ENCODE measurements at regions not wholly inside any gene's neighbourhood (a gene's known extent, or its start where the extent isn't known, plus 50 kb on each side); places are given as distances from the start of the nearest gene placed in this dataset.

DNA sequence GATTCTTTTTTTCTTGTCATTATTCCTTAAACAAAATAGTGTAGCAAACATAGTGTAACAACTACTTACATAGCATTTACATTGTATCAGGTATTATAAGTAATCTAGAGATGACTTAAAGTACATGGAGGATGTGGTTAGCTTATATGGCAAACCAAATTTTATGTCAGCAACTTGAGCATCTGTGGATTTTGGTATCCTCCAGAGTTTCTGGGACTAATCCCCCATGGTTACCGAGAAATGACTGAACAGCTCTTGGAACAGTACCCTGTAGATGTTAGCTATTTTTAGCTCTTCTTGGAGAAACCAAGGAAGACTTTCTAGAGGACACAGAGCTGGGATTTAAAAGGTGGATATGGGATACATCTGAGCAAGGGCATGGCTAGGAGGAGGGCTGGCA lies 157.6 kb upstream of the KLF4 start:
- H3K27me3 ChIP-seq (ENCODE audit: low read depth, low read length): no peaks in the 10 kb centered on the region
- H3K9me3 ChIP-seq (ENCODE audit: control insufficient read depth in 1 of 2, low read length in 2 of 2): no peaks in the 10 kb centered on the region
- H3K36me3 ChIP-seq (ENCODE audit: control insufficient read depth in 1 of 2, insufficient read depth in 2 of 2, low read length in 2 of 2): no peaks in the 10 kb centered on the region
- H3K4me3 ChIP-seq (ENCODE audit: low read depth in 1 of 2, low read length in 2 of 2): no peak overlapping the region
- peaks cover 0 to 7% of the 10 kb centered on the region in 2 donors for H3K4me1 ChIP-seq (ENCODE audit: control insufficient read depth in 1 of 2, insufficient read depth in 2 of 2, low read length in 2 of 2)
- H3K27ac ChIP-seq (ENCODE audit: low read length): no peak overlapping the region

DNA sequence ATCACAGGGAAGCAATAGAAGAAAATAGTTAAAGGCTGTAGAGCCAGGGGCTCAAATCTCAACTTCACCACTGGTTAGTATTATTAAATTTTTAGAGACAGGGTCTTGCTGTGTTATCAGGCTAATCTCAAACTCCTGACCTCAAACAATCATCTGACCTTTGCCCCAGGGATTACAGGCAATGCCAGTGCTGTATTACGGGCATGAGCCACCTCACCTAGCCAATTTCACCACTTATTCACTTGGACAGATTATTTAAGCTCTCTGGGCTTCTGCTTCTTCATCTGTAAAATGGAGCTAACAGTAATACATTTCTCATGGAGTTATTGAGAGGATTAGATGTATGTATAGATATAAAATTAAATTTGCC lies 155.9 kb upstream of the KLF4 start:
- no peaks in the 10 kb centered on the region for H3K36me3 ChIP-seq (ENCODE audit: control insufficient read depth in 1 of 2, insufficient read depth in 2 of 2, low read length in 2 of 2)
- no peak overlapping the region for H3K4me3 ChIP-seq (ENCODE audit: low read depth in 1 of 2, low read length in 2 of 2)
- H3K4me1 ChIP-seq (ENCODE audit: control insufficient read depth in 1 of 2, insufficient read depth in 2 of 2, low read length in 2 of 2): peaks cover 0 to 7% of the 10 kb centered on the region in 2 donors
- no peak overlapping the region for H3K27ac ChIP-seq (ENCODE audit: low read length)
- no peaks in the 10 kb centered on the region for H3K27me3 ChIP-seq (ENCODE audit: low read depth, low read length)
- H3K9me3 ChIP-seq (ENCODE audit: control insufficient read depth in 1 of 2, low read length in 2 of 2): no peaks in the 10 kb centered on the region

DNA sequence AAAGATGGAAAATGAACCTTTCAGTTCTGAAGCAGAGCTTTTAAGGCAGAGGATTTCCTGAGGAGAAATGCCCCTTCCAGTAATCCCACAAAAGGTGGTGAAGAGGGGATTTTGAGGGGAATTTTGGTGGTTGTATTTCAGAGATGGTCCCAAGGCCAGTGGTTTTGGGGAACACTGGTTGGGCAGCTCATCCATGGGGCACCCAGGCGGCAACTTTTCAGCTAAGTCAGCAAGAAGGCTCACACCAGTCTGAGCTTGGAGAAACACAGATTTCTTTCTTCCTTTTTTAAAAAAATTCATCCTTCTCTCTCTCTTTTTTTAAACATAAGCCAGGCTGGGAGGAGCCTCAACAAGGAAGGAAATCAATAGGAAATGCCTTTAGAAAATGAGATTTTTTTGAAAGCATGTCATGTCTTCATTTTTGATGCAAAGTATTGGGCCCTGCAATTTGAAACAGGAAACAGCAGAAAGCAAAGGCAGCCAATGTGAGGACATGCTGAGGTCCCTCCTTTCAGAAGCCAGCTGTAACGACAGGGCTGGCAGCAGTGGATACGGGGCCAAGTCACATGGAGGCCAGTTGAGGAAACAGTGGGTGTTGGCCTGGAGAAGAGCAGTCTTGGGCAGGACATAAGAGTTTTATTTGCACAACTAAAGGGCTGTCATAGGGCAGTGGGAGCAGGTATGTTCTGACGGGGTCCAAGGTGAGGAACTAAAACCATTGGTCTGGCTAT lies 155.3 kb upstream of the KLF4 start:
- peaks cover 0 to 7% of the 10 kb centered on the region in 2 donors for H3K4me1 ChIP-seq (ENCODE audit: control insufficient read depth in 1 of 2, insufficient read depth in 2 of 2, low read length in 2 of 2)
- no peak overlapping the region for H3K27ac ChIP-seq (ENCODE audit: low read length)
- H3K36me3 ChIP-seq (ENCODE audit: control insufficient read depth in 1 of 2, insufficient read depth in 2 of 2, low read length in 2 of 2): no peaks in the 10 kb centered on the region
- H3K27me3 ChIP-seq (ENCODE audit: low read depth, low read length): no peaks in the 10 kb centered on the region
- H3K4me3 ChIP-seq (ENCODE audit: low read depth in 1 of 2, low read length in 2 of 2): no peak overlapping the region
- H3K9me3 ChIP-seq (ENCODE audit: control insufficient read depth in 1 of 2, low read length in 2 of 2): no peaks in the 10 kb centered on the region

DNA sequence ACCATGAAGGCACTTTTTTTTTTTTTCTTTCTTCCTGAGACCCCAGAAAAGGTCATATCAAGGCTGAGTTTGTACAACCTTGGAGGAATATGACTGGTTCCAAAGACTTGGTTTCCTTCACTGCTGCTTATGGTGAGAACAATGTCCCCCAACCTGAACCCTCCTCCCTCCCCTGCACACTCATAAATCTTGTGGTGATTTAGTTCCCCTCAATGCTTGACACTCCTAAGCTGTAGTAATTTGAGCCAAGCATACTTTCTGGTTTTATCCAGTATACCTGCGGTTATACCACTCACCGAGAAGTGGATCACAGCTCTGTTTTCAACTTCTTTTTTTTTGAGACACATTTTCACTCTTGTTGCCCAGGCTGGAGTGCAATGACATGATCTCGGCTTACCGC lies 149.9 kb upstream of the KLF4 start:
- peak overlapping the region; percentile 87 for H3K27ac ChIP-seq (ENCODE audit: low read length)
- H3K4me1 ChIP-seq (ENCODE audit: control insufficient read depth in 1 of 2, insufficient read depth in 2 of 2, low read length in 2 of 2): peaks cover 3 to 9% of the 10 kb centered on the region in 2 donors
- H3K4me3 ChIP-seq (ENCODE audit: low read depth in 1 of 2, low read length in 2 of 2): no peak overlapping the region
- no peaks in the 10 kb centered on the region for H3K9me3 ChIP-seq (ENCODE audit: control insufficient read depth in 1 of 2, low read length in 2 of 2)
- no peaks in the 10 kb centered on the region for H3K27me3 ChIP-seq (ENCODE audit: low read depth, low read length)
- H3K36me3 ChIP-seq (ENCODE audit: control insufficient read depth in 1 of 2, insufficient read depth in 2 of 2, low read length in 2 of 2): no peaks in the 10 kb centered on the region

DNA sequence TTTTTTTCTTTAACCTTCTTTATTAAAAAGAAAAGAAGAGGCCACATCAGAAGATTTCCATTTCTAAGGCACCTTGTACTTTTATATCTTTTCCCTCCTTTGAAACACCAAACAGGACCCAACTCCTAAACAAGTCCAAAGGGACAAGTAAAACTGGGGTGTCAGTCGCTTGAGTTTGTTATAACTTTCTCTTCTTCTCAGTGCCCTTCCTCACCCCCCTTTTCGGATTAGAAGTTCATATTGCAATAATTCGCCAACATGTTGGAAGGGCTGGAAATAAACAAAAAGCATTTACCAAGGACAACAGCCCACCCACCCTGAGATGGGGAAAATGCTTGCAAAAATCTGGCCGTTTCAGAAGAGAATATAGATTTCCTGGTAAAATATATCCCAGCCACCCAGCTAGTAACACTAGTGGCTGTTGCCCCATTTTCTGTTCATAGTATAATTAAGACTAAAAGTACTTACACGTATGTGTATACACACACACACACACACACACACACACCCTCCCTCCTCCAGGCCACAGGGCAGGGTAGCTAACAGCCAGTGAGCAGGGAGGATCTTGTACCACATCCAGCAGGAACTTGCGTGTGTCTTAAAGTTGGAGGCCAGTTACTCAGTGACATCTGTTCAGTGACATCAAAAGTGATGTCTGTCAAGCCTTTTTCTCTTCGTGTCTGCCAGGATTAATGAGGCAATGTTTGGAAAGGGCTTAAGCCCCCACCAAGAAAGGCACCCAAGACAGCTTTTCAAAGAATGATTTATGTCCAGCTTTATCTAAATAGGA lies 149.1 kb upstream of the KLF4 start:
- H3K4me1 ChIP-seq (ENCODE audit: control insufficient read depth in 1 of 2, insufficient read depth in 2 of 2, low read length in 2 of 2): peaks cover 3 to 9% of the 10 kb centered on the region in 2 donors
- H3K27me3 ChIP-seq (ENCODE audit: low read depth, low read length): no peaks in the 10 kb centered on the region
- H3K4me3 ChIP-seq (ENCODE audit: low read depth in 1 of 2, low read length in 2 of 2): peak overlapping the region; percentile 22 to 42
- no peaks in the 10 kb centered on the region for H3K9me3 ChIP-seq (ENCODE audit: control insufficient read depth in 1 of 2, low read length in 2 of 2)
- no peaks in the 10 kb centered on the region for H3K36me3 ChIP-seq (ENCODE audit: control insufficient read depth in 1 of 2, insufficient read depth in 2 of 2, low read length in 2 of 2)
- peak overlapping the region; percentile 87 for H3K27ac ChIP-seq (ENCODE audit: low read length)

DNA sequence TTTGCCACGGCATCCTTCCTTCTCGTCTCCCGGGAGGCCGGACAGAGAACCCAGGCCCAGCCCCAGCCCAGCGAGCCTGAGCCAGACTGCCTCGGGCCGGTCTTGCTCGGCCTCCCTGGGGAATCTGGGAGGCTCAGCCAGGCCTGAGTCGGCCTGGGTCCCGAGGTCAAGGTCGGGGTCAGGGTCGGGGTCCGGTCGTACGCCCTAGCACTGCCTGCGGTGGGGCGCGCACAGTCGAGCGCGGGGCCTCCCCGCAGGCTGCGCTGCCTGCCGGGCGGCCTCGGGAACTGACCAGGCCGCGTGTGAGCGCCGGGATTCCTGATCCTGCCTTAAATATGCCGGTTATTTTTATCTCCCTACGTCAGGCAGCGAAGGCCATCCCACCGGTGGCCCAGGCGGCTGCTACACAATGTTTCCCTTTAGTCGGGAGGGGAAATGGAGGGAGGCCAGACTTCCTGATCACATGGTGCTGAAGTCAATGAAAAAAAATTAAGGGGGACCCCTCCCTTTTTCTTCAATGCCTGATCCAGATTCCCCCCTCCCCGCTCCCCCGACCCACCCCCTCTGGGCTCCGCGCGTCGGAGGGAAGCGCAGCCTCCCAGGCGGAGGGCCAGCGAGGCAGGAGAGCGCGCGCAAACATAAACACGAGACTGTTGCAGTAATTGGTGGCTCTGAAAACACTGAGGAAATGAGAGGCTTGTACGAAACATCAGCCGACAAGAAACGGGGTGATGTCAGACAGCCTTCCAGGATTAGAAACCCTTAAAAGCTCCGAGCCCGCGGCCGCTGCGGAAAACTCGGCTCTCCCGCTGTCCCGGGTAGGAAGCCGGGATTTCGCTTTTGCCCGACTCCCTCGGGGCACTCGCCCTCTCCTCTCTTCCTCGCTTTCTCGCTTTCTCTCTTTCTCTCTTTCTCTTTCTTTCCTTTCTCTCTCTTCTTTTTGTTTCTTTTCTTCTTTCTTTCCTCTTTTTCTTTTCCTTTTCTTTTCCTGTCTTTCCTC lies 148.2 kb upstream of the KLF4 start:
- Histone ChIP-seq H3K4me3 (ENCODE audit: low read depth in 1 of 2, low read length in 2 of 2) (peak overlapping the region; percentile 42 to 47), H3K36me3 (ENCODE audit: control insufficient read depth in 1 of 2, insufficient read depth in 2 of 2, low read length in 2 of 2) (no peaks in the 10 kb centered on the region), H3K9me3 (ENCODE audit: control insufficient read depth in 1 of 2, low read length in 2 of 2) (no peaks in the 10 kb centered on the region), H3K4me1 (ENCODE audit: control insufficient read depth in 1 of 2, insufficient read depth in 2 of 2, low read length in 2 of 2) (peaks cover 3 to 9% of the 10 kb centered on the region in 2 donors), H3K27me3 (ENCODE audit: low read depth, low read length) (no peaks in the 10 kb centered on the region), H3K27ac (ENCODE audit: low read length) (peak overlapping the region; percentile 87)

DNA sequence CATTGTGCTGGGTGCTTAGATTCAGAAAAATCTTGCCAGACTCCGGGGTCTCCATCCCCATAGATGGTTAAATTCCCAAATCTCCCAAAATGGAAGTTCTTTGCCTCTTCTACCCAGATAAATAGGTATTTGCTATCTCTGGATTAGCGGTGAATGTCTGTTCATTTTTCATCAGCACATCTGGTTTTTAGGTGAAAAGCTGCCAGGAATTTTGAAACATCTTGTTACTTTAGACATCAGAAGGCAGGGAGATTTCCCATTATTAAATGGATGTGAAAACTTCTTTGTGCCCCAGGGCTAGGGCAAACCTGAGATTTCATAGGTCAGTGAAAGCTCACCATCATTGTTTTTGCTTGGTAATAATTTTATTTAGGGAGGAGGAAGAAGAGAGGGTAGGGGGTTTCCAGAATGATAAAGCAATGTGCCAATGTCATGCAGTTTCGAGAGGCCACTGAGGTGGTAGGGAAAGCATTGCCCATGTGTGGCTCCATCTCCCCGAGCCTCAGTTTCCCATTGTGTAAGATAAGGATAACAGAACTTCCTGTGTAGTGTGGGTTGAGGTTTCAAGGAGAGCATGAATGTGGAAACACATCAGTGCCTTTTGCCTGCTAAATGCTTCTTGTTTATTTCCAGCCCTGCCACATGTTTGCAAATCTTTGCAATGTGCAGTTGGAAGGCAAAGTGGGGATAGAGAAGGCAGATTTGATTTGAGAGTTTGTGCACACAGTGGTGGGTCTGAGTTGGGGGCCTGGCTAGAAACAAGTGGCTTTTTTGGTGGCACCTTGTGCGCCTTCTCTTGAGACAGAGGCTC lies 147.2 kb upstream of the KLF4 start:
- Histone ChIP-seq H3K27me3 (ENCODE audit: low read depth, low read length) (no peaks in the 10 kb centered on the region), H3K27ac (ENCODE audit: low read length) (peak overlapping the region; percentile 87), H3K36me3 (ENCODE audit: control insufficient read depth in 1 of 2, insufficient read depth in 2 of 2, low read length in 2 of 2) (no peaks in the 10 kb centered on the region), H3K4me1 (ENCODE audit: control insufficient read depth in 1 of 2, insufficient read depth in 2 of 2, low read length in 2 of 2) (peaks cover 3 to 12% of the 10 kb centered on the region in 2 donors), H3K9me3 (ENCODE audit: control insufficient read depth in 1 of 2, low read length in 2 of 2) (no peaks in the 10 kb centered on the region), H3K4me3 (ENCODE audit: low read depth in 1 of 2, low read length in 2 of 2) (peak overlapping the region in 1 of 2 donors; percentile 42)

DNA sequence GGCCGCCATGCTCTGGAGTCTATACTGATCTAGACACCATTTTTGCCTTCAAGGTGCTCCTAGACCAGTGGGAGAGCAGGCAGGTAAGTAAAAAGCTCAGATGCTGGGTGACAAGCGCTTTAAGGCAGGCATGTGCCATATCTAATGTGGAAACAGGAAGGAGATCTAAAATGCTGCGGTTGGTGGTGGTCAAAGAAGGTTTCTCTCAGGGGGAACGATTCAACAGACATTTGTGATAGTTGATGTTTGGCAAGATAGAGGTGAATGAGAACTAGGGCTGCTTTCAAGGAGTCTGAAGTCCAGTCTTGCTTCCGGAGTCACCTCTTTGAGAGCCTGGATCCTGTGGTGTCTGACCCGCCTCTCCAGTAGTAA lies 146.2 kb upstream of the KLF4 start:
- no peaks in the 10 kb centered on the region for H3K27me3 ChIP-seq (ENCODE audit: low read depth, low read length)
- no peak overlapping the region for H3K27ac ChIP-seq (ENCODE audit: low read length)
- no peak overlapping the region for H3K4me3 ChIP-seq (ENCODE audit: low read depth in 1 of 2, low read length in 2 of 2)
- peaks cover 3 to 15% of the 10 kb centered on the region in 2 donors for H3K4me1 ChIP-seq (ENCODE audit: control insufficient read depth in 1 of 2, insufficient read depth in 2 of 2, low read length in 2 of 2)
- H3K9me3 ChIP-seq (ENCODE audit: control insufficient read depth in 1 of 2, low read length in 2 of 2): no peaks in the 10 kb centered on the region
- H3K36me3 ChIP-seq (ENCODE audit: control insufficient read depth in 1 of 2, insufficient read depth in 2 of 2, low read length in 2 of 2): no peaks in the 10 kb centered on the region

DNA sequence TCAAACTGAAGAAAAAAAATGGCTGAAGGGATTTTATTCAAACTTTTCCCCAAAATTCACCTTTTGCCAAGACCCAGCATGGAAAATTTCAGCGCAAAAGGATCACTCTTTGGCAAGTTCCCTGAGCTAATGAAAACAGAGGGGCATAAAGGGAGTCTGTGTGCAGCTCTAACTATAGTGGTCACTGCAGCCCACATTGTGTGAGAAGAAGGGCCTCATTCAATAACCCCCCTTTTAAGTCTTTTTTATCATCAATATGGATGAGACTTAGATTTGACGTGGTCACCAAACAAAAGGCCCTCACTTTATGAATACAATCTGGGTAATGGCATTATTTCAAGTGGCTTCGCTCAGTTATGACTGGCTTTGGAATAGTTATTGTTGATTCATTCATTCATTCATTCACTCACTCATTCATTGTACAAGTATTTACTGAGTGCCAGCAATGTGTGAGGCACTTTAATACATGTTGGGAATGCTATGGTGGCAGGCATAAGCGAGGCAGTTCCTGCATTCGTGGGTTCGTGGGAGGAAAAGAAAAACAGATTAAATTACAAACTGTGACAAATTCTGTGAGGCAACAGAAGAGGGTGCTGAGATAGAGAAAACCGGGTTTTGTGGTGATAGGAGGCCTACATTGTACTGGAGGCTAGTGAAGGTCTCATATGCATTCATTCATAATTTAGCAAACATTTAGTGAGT lies 145.7 kb upstream of the KLF4 start:
- no peaks in the 10 kb centered on the region for H3K9me3 ChIP-seq (ENCODE audit: control insufficient read depth in 1 of 2, low read length in 2 of 2)
- no peak overlapping the region for H3K27ac ChIP-seq (ENCODE audit: low read length)
- H3K36me3 ChIP-seq (ENCODE audit: control insufficient read depth in 1 of 2, insufficient read depth in 2 of 2, low read length in 2 of 2): no peaks in the 10 kb centered on the region

DNA sequence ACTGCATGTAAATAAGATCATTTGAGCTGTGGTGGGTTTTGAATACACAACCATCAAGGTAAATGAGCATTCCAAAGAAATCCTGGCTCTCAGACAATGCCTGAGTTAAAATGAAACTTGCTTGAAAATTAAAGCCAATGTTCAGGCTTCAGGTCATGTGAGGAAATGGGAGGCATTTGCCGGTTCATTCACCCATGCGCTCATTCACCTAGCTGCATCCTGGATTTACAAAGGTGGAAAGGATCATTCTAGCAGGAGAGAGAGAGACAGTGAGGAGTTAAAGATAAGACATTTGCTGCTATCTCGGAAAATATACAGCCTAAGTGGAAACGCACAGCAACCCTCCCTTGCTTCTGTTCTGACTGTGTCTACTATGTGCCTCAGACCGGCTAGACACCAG lies 143.8 kb upstream of the KLF4 start:
- no peak overlapping the region for H3K27ac ChIP-seq (ENCODE audit: low read length)
- no peaks in the 10 kb centered on the region for H3K9me3 ChIP-seq (ENCODE audit: control insufficient read depth in 1 of 2, low read length in 2 of 2)
- H3K27me3 ChIP-seq (ENCODE audit: low read depth, low read length): no peaks in the 10 kb centered on the region
- peaks cover 3 to 12% of the 10 kb centered on the region in 2 donors for H3K4me1 ChIP-seq (ENCODE audit: control insufficient read depth in 1 of 2, insufficient read depth in 2 of 2, low read length in 2 of 2)
- H3K4me3 ChIP-seq (ENCODE audit: low read depth in 1 of 2, low read length in 2 of 2): no peak overlapping the region
- no peaks in the 10 kb centered on the region for H3K36me3 ChIP-seq (ENCODE audit: control insufficient read depth in 1 of 2, insufficient read depth in 2 of 2, low read length in 2 of 2)

More for the DNA sequence above, 145.7 kb upstream of the KLF4 start:
- no peak overlapping the region for H3K4me3 ChIP-seq (ENCODE audit: low read depth in 1 of 2, low read length in 2 of 2)
- H3K27me3 ChIP-seq (ENCODE audit: low read depth, low read length): no peaks in the 10 kb centered on the region
- peaks cover 3 to 15% of the 10 kb centered on the region in 2 donors for H3K4me1 ChIP-seq (ENCODE audit: control insufficient read depth in 1 of 2, insufficient read depth in 2 of 2, low read length in 2 of 2)
